ENCODE measurements at regions not wholly inside any gene's neighbourhood (a gene's known extent, or its start where the extent isn't known, plus 50 kb on each side); places are given as distances from the start of the nearest gene placed in this dataset.

GRCh38 chr2:217417536-217417935, 557.7 kb upstream of the TNP1 start:
- Histone ChIP-seq H3K9me3 (replicated peaks; ENCODE audit: low read length) (no peaks in the 10 kb centered on the region), H3K27me3 (ENCODE audit: control insufficient read depth, insufficient read depth, low read length) (peaks cover 3% of the 10 kb centered on the region), H3K4me1 (ENCODE audit: control insufficient read depth, insufficient read depth, low read length) (peaks cover 9% of the 10 kb centered on the region), H3K36me3 (ENCODE audit: insufficient read depth, low read length) (no peaks in the 10 kb centered on the region), H3K9ac (ENCODE audit: low read depth, low read length) (no peak overlapping the region), H3K4me3 (ENCODE audit: low read length) (no peak overlapping the region), H3K4me2 (ENCODE audit: low read length) (no peak overlapping the region)

GRCh38 chr2:217415316-217415715, 555.5 kb upstream of the TNP1 start:
- Histone ChIP-seq H3K4me1 (ENCODE audit: control insufficient read depth, insufficient read depth, low read length) (peaks cover 10% of the 10 kb centered on the region), H3K4me2 (ENCODE audit: low read length) (no peak overlapping the region), H3K27me3 (ENCODE audit: control insufficient read depth, insufficient read depth, low read length) (peaks cover 3% of the 10 kb centered on the region)

GRCh38 chr2:217414429-217414828, 554.6 kb upstream of the TNP1 start:
- H3K9me3 ChIP-seq (replicated peaks; ENCODE audit: low read length), result no peaks in the 10 kb centered on the region
- peaks cover 10% of the 10 kb centered on the region for H3K4me1 ChIP-seq (ENCODE audit: control insufficient read depth, insufficient read depth, low read length)
- H3K27me3 ChIP-seq (ENCODE audit: control insufficient read depth, insufficient read depth, low read length), result peaks cover 3% of the 10 kb centered on the region
- no peaks in the 10 kb centered on the region for H3K36me3 ChIP-seq (ENCODE audit: insufficient read depth, low read length)
- no peak overlapping the region for H3K9ac ChIP-seq (ENCODE audit: low read depth, low read length)
- no peak overlapping the region for H3K4me2 ChIP-seq (ENCODE audit: low read length)
- H3K4me3 ChIP-seq (ENCODE audit: low read length), result no peak overlapping the region

More at GRCh38 chr2:217415316-217415715, 555.5 kb upstream of the TNP1 start:
- H3K36me3 ChIP-seq (ENCODE audit: insufficient read depth, low read length), result no peaks in the 10 kb centered on the region
- H3K9ac ChIP-seq (ENCODE audit: low read depth, low read length), result no peak overlapping the region
- H3K9me3 ChIP-seq (replicated peaks; ENCODE audit: low read length), result no peaks in the 10 kb centered on the region
- H3K4me3 ChIP-seq (ENCODE audit: low read length), result no peak overlapping the region

GRCh38 chr2:217413193-217413592, 553.3 kb upstream of the TNP1 start:
- Histone ChIP-seq H3K4me1 (ENCODE audit: control insufficient read depth, insufficient read depth, low read length) (peaks cover 10% of the 10 kb centered on the region), H3K27me3 (ENCODE audit: control insufficient read depth, insufficient read depth, low read length) (peaks cover 3% of the 10 kb centered on the region), H3K36me3 (ENCODE audit: insufficient read depth, low read length) (no peaks in the 10 kb centered on the region), H3K4me3 (ENCODE audit: low read length) (no peak overlapping the region), H3K9ac (ENCODE audit: low read depth, low read length) (no peak overlapping the region), H3K9me3 (replicated peaks; ENCODE audit: low read length) (no peaks in the 10 kb centered on the region), H3K4me2 (ENCODE audit: low read length) (no peak overlapping the region)

- Histone ChIP-seq H3K36me3 (ENCODE audit: insufficient read depth, low read length) (no peaks in the 10 kb centered on the region), H3K4me3 (ENCODE audit: low read length) (no peak overlapping the region), H3K4me1 (ENCODE audit: control insufficient read depth, insufficient read depth, low read length) (peaks cover 10% of the 10 kb centered on the region), H3K27me3 (ENCODE audit: control insufficient read depth, insufficient read depth, low read length) (peaks cover 3% of the 10 kb centered on the region), H3K9ac (ENCODE audit: low read depth, low read length) (no peak overlapping the region), H3K9me3 (replicated peaks; ENCODE audit: low read length) (no peaks in the 10 kb centered on the region), H3K4me2 (ENCODE audit: low read length) (no peak overlapping the region)
Observed at GRCh38 chr2:217412721-217413120, 552.9 kb upstream of the TNP1 start.

- no peak overlapping the region for H3K4me3 ChIP-seq (ENCODE audit: low read length)
- no peaks in the 10 kb centered on the region for H3K9me3 ChIP-seq (replicated peaks; ENCODE audit: low read length)
- no peak overlapping the region for H3K4me2 ChIP-seq (ENCODE audit: low read length)
- peaks cover 10% of the 10 kb centered on the region for H3K4me1 ChIP-seq (ENCODE audit: control insufficient read depth, insufficient read depth, low read length)
- H3K27me3 ChIP-seq (ENCODE audit: control insufficient read depth, insufficient read depth, low read length), result no peaks in the 10 kb centered on the region
- H3K36me3 ChIP-seq (ENCODE audit: insufficient read depth, low read length), result no peaks in the 10 kb centered on the region
- H3K9ac ChIP-seq (ENCODE audit: low read depth, low read length), result no peak overlapping the region
Observed at GRCh38 chr2:217412277-217412676, 552.4 kb upstream of the TNP1 start.

- Histone ChIP-seq H3K4me2 (ENCODE audit: low read length) (no peak overlapping the region), H3K27me3 (ENCODE audit: control insufficient read depth, insufficient read depth, low read length) (no peaks in the 10 kb centered on the region), H3K4me1 (ENCODE audit: control insufficient read depth, insufficient read depth, low read length) (peaks cover 10% of the 10 kb centered on the region)
Observed at GRCh38 chr2:217410681-217410960, 550.8 kb upstream of the TNP1 start.

GRCh38 chr2:217409949-217410680, 550.3 kb upstream of the TNP1 start:
- Histone ChIP-seq H3K4me3 (ENCODE audit: low read length) (no peak overlapping the region), H3K9me3 (replicated peaks; ENCODE audit: low read length) (no peaks in the 10 kb centered on the region), H3K27me3 (ENCODE audit: control insufficient read depth, insufficient read depth, low read length) (no peaks in the 10 kb centered on the region), H3K4me2 (ENCODE audit: low read length) (no peak overlapping the region), H3K36me3 (ENCODE audit: insufficient read depth, low read length) (no peaks in the 10 kb centered on the region), H3K9ac (ENCODE audit: low read depth, low read length) (no peak overlapping the region), H3K4me1 (ENCODE audit: control insufficient read depth, insufficient read depth, low read length) (peaks cover 10% of the 10 kb centered on the region)

More at GRCh38 chr2:217410681-217410960, 550.8 kb upstream of the TNP1 start:
- no peaks in the 10 kb centered on the region for H3K36me3 ChIP-seq (ENCODE audit: insufficient read depth, low read length)
- H3K9me3 ChIP-seq (replicated peaks; ENCODE audit: low read length), result no peaks in the 10 kb centered on the region
- no peak overlapping the region for H3K4me3 ChIP-seq (ENCODE audit: low read length)
- H3K9ac ChIP-seq (ENCODE audit: low read depth, low read length), result no peak overlapping the region

- no peak overlapping the region for H3K9ac ChIP-seq (ENCODE audit: low read depth, low read length)
- no peaks in the 10 kb centered on the region for H3K27me3 ChIP-seq (ENCODE audit: control insufficient read depth, insufficient read depth, low read length)
- H3K4me2 ChIP-seq (ENCODE audit: low read length), result no peak overlapping the region
- no peaks in the 10 kb centered on the region for H3K4me1 ChIP-seq (ENCODE audit: control insufficient read depth, insufficient read depth, low read length)
- H3K4me3 ChIP-seq (ENCODE audit: low read length), result no peak overlapping the region
- H3K9me3 ChIP-seq (replicated peaks; ENCODE audit: low read length), result no peaks in the 10 kb centered on the region
- H3K36me3 ChIP-seq (ENCODE audit: insufficient read depth, low read length), result no peaks in the 10 kb centered on the region
Observed at GRCh38 chr2:217407362-217407761, 547.5 kb upstream of the TNP1 start.

- H3K4me1 ChIP-seq (ENCODE audit: control insufficient read depth, insufficient read depth, low read length), result peaks cover 4% of the 10 kb centered on the region
- H3K27me3 ChIP-seq (ENCODE audit: control insufficient read depth, insufficient read depth, low read length), result no peaks in the 10 kb centered on the region
- no peaks in the 10 kb centered on the region for H3K36me3 ChIP-seq (ENCODE audit: insufficient read depth, low read length)
- H3K4me3 ChIP-seq (ENCODE audit: low read length), result no peak overlapping the region
- H3K4me2 ChIP-seq (ENCODE audit: low read length), result no peak overlapping the region
- no peaks in the 10 kb centered on the region for H3K9me3 ChIP-seq (replicated peaks; ENCODE audit: low read length)
- no peak overlapping the region for H3K9ac ChIP-seq (ENCODE audit: low read depth, low read length)
Observed at GRCh38 chr2:217404236-217404760, 544.4 kb upstream of the TNP1 start.

- Histone ChIP-seq H3K36me3 (ENCODE audit: insufficient read depth, low read length) (no peaks in the 10 kb centered on the region), H3K27me3 (ENCODE audit: control insufficient read depth, insufficient read depth, low read length) (no peaks in the 10 kb centered on the region), H3K9me3 (replicated peaks; ENCODE audit: low read length) (no peaks in the 10 kb centered on the region), H3K9ac (ENCODE audit: low read depth, low read length) (no peak overlapping the region), H3K4me2 (ENCODE audit: low read length) (no peak overlapping the region), H3K4me1 (ENCODE audit: control insufficient read depth, insufficient read depth, low read length) (peaks cover 13% of the 10 kb centered on the region), H3K4me3 (ENCODE audit: low read length) (no peak overlapping the region)
Observed at GRCh38 chr2:217402761-217403383, 543.0 kb upstream of the TNP1 start.

- H3K27me3 ChIP-seq (ENCODE audit: control insufficient read depth, insufficient read depth, low read length), result no peaks in the 10 kb centered on the region
- H3K9me3 ChIP-seq (replicated peaks; ENCODE audit: low read length), result no peaks in the 10 kb centered on the region
- peaks cover 13% of the 10 kb centered on the region for H3K4me1 ChIP-seq (ENCODE audit: control insufficient read depth, insufficient read depth, low read length)
- no peak overlapping the region for H3K4me3 ChIP-seq (ENCODE audit: low read length)
- no peaks in the 10 kb centered on the region for H3K36me3 ChIP-seq (ENCODE audit: insufficient read depth, low read length)
- no peak overlapping the region for H3K4me2 ChIP-seq (ENCODE audit: low read length)
- no peak overlapping the region for H3K9ac ChIP-seq (ENCODE audit: low read depth, low read length)
Observed at GRCh38 chr2:217402144-217402543, 542.3 kb upstream of the TNP1 start.

All from skeletal muscle satellite cell (primary cell).